ENCODE measurements at regions not wholly inside any gene's neighbourhood (a gene's known extent, or its start where the extent isn't known, plus 50 kb on each side); places are given as distances from the start of the nearest gene placed in this dataset.

DNA sequence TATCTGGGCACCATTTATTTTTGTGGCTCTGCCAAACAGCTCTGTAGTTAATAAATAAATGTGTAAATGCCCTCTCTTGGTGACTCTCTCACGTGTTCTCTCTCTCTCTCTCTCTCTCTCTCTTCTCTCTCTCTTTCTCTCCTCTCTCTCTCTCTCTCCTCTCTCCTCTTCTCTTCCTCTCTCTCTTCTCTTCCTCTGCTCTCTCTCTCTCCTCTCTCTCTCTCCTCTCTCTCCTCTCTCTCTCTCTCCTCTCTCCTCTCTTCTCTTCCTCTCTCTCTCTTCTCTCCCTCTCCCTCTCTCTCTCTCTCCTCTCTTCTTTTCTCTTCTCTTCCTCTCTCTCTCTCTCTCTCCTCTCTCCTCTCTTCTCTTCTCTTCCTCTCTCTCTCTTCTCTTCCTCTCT, 145.8 kb upstream of the TMEM72 start:
- no peak for DNase-seq
- no peak overlapping the region for H3K4me3 ChIP-seq
- no peaks in the 10 kb centered on the region for H3K27me3 ChIP-seq
- H3K4me1 ChIP-seq = no peaks in the 10 kb centered on the region
- intact Hi-C loops (cut with DNase I; ENCODE audit: low total_unique reads) = no loop called here
- no peaks in the 10 kb centered on the region for H3K9me3 ChIP-seq
- TF ChIP-seq, protein P1, sequence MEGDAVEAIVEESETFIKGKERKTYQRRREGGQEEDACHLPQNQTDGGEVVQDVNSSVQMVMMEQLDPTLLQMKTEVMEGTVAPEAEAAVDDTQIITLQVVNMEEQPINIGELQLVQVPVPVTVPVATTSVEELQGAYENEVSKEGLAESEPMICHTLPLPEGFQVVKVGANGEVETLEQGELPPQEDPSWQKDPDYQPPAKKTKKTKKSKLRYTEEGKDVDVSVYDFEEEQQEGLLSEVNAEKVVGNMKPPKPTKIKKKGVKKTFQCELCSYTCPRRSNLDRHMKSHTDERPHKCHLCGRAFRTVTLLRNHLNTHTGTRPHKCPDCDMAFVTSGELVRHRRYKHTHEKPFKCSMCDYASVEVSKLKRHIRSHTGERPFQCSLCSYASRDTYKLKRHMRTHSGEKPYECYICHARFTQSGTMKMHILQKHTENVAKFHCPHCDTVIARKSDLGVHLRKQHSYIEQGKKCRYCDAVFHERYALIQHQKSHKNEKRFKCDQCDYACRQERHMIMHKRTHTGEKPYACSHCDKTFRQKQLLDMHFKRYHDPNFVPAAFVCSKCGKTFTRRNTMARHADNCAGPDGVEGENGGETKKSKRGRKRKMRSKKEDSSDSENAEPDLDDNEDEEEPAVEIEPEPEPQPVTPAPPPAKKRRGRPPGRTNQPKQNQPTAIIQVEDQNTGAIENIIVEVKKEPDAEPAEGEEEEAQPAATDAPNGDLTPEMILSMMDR (IDR thresholded peaks at IDR 0.05) = no peak
- TF ChIP-seq POLR2A (IDR thresholded peaks at IDR 0.05) = no peak
- no peak overlapping the region for H3K27ac ChIP-seq
- H3K36me3 ChIP-seq = no peaks in the 10 kb centered on the region

DNA sequence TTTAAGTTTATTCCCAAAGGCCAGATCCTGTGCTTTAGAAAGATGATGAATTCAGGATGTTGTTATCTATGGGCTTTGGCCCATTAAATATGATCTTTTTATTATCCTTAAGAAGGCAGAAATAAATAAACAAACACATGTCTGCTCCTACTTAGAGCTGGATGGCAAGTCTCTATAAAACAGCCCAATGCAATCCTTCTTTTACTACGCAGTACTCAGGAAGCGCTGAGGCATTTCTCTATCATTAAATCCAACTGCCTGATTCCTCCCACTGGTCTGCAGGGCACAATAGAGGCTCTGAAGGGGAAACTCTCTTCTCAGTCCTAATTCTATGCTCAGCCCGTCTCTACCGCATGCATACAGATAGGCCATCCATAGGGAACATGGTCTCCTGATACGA, 144.5 kb upstream of the TMEM72 start:
- Histone ChIP-seq H3K9me3 (no peaks in the 10 kb centered on the region), H3K4me1 (no peaks in the 10 kb centered on the region), H3K27ac (no peak overlapping the region), H3K36me3 (no peaks in the 10 kb centered on the region), H3K27me3 (no peaks in the 10 kb centered on the region), H3K4me3 (no peak overlapping the region)
- no peak for DNase-seq
- no peak for TF ChIP-seq POLR2A (IDR thresholded peaks at IDR 0.05)
- TF ChIP-seq, protein P1 (IDR thresholded peaks at IDR 0.05) = no peak
- intact Hi-C loops (cut with DNase I; ENCODE audit: low total_unique reads) = no loop called here

DNA sequence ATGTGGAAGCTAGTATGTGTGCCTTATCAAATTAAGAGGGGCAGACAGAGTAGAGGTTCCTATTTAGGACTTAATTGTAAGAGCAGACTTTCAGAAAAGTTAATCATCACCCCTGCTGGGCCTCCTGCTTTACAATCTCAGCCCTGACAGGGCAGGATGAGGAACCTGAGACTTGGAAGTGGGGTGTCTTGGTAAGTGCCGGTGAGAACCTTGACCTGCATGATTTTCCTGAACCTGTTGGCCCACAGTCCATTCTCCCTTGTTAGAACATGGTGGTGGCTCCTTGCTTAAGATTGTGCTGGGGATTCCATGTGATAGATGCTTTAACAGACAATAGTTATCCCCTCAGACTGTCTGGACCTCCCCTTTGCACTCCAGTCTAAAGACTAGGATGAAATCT, 141.7 kb upstream of the TMEM72 start:
- no peaks in the 10 kb centered on the region for H3K36me3 ChIP-seq
- no peak overlapping the region for H3K4me3 ChIP-seq
- DNase-seq = no peak
- H3K4me1 ChIP-seq = no peaks in the 10 kb centered on the region
- no peaks in the 10 kb centered on the region for H3K27me3 ChIP-seq
- H3K27ac ChIP-seq = no peak overlapping the region
- no peaks in the 10 kb centered on the region for H3K9me3 ChIP-seq
- TF ChIP-seq POLR2A (IDR thresholded peaks at IDR 0.05) = no peak
- TF ChIP-seq, protein P1 (IDR thresholded peaks at IDR 0.05) = no peak
- intact Hi-C loops (cut with DNase I; ENCODE audit: low total_unique reads) = no loop called here

DNA sequence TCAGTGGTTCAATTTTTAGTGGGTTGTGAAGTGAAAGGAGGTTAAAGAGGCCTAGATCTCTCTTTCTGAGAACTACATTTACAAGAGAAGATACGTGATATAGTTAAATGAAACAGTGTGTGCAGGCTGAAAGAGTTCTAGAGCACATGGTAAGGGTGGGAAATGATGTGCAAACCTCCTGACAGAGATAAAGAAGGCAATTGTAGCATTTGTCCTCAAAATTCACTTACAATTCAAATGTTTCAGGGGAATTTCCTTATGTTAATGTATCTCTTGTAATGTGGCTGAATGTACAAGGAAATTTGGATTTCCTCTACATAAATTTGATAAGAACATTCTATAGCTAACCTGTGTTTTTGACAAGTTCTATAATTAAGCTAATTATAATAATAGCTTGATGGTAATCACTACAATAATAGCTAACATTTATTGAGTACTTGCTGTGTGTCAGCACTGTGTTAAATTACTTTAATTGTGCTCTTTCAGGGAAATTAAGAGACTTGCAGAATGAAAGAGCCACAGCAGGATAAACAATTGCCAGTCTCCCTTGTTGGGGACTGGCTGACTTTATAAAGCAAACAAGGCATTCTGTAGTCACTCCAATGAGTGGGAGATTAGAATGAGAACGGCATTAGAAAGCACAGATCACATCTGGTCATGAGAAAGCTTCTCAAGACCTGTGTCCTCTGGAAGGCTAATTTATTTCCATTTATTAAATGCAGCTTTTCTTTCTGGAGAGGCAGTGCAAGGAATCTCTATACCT, 139.7 kb upstream of the TMEM72 start:
- TF ChIP-seq, protein P1 (IDR thresholded peaks at IDR 0.05) = no peak
- no peak for TF ChIP-seq POLR2A (IDR thresholded peaks at IDR 0.05)
- DNase-seq = no peak
- Histone ChIP-seq H3K36me3 (no peaks in the 10 kb centered on the region), H3K27ac (no peak overlapping the region), H3K27me3 (no peaks in the 10 kb centered on the region), H3K9me3 (no peaks in the 10 kb centered on the region), H3K4me1 (no peaks in the 10 kb centered on the region), H3K4me3 (no peak overlapping the region)
- intact Hi-C loops (cut with DNase I; ENCODE audit: low total_unique reads) = no loop called here

DNA sequence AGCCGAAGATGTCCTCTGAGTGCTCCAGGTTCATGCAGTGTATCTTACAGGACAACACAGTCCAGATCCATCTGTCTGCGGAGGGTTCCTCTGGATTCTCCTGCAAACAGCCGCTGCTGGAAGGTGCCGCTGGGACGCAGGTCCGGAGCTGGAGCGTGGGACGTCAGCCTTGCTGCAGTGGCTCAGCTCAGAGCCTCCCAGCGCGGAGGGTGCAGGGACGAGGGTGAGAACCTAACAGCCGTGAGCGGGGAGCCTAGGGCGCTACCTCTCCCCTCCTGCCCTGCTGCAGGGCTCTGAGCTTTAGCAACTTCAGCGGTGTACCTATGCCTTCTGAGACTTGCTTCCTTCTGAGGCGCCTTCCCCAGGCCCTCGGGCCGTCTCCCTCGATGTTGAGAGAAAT, 137.6 kb upstream of the TMEM72 start:
- Histone ChIP-seq H3K27ac (no peak overlapping the region), H3K9me3 (no peaks in the 10 kb centered on the region), H3K4me1 (no peaks in the 10 kb centered on the region), H3K36me3 (no peaks in the 10 kb centered on the region), H3K4me3 (no peak overlapping the region), H3K27me3 (no peaks in the 10 kb centered on the region)
- intact Hi-C loops (cut with DNase I; ENCODE audit: low total_unique reads) = no loop called here
- DNase-seq = no peak
- TF ChIP-seq, protein P1 (IDR thresholded peaks at IDR 0.05) = no peak
- TF ChIP-seq POLR2A (IDR thresholded peaks at IDR 0.05) = no peak

All from uterus (tissue), 3 donors.